WI38 (cell line): ENCODE measurements at regions not wholly inside any gene's neighbourhood (a gene's known extent, or its start where the extent isn't known, plus 50 kb on each side); places are given as distances from the start of the nearest gene placed in this dataset.
"Not testable (repeated sequence)": the region's sequence is repeated elsewhere in the genome, so short reads cannot be mapped to it uniquely, and the experiment has no call there.

Experiments
- H3K4me3 ChIP-seq: 2 replicates; pipeline ENCODE4 v1.5.1; 2011; ENCODE audit warnings: low read depth, mild to moderate bottlenecking, control low read depth, low read length
- CTCF ChIP-seq: IDR thresholded peaks from 2 replicates; pipeline ENCODE4 v1.5.1; 2012; ENCODE audit warnings: low read depth, mild to moderate bottlenecking, control low read depth, low read length

- no peak for TF ChIP-seq CTCF
Observed at GRCh38 chr1:235052067-235053008, 76.3 kb downstream of the TOMM20 start.

DNA sequence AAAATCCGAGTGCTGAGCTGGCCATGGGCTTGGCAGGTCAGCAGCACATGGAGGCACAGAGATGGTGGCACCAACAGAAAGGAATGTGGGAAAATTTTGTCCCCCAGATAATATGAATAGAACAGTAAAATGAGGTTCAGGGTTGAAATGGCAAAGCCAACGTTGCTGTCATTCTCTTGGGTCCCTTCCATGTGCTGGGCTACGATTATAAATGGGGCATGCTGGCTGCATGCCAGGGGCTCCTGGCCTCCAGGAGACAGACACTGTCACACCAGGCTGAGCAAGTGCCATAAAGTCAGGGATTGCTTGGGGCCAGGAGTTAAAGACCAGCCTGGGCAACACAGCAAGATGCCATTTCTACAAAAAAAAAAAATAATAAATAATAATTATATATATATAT, 77.1 kb downstream of the TOMM20 start:
- H3K4me3 ChIP-seq = no peak overlapping the region
- no peak for TF ChIP-seq CTCF

More at GRCh38 chr1:235052067-235053008, 76.3 kb downstream of the TOMM20 start:
- no peak overlapping the region for H3K4me3 ChIP-seq

- H3K4me3 ChIP-seq = no peak overlapping the region
- no peak for TF ChIP-seq CTCF
Observed at GRCh38 chr1:235050911-235051360, 77.7 kb downstream of the TOMM20 start.

DNA sequence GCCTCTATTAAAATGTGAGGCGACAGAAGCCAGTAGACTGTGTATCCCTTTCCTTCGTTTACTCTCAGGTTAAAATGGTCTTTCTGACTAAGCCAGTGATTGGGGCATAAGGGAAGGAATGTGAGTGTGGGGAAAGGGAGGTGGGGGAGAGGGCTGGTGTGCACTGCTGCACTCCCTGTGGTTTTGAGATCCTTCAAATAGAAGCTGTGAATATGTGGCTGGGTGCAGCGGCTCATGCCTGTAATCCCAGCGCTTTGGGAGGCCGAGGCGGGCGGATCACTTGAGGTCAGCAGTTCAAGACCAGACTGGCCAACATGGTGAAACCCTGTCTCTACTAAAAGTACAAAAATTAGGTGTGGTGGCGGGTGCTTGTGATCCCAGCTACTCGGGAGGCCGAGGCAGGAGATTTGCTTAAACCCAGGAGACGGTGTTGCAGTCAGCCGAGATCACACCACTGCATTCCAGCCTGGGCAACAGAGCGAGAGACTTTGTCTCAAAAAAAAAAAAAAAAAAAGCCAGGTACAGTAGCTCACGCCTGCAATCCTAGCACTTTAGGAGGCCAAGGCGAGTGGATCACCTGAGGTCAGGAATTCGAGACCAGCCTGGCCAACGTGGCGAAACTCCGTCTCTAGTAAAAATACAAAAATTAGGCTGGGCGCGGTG, 78.8 kb downstream of the TOMM20 start:
- H3K4me3 ChIP-seq = not testable (repeated sequence)

GRCh38 chr1:235049217-235049616, 79.4 kb downstream of the TOMM20 start:
- H3K4me3 ChIP-seq = no peak overlapping the region
- no peak for TF ChIP-seq CTCF

DNA sequence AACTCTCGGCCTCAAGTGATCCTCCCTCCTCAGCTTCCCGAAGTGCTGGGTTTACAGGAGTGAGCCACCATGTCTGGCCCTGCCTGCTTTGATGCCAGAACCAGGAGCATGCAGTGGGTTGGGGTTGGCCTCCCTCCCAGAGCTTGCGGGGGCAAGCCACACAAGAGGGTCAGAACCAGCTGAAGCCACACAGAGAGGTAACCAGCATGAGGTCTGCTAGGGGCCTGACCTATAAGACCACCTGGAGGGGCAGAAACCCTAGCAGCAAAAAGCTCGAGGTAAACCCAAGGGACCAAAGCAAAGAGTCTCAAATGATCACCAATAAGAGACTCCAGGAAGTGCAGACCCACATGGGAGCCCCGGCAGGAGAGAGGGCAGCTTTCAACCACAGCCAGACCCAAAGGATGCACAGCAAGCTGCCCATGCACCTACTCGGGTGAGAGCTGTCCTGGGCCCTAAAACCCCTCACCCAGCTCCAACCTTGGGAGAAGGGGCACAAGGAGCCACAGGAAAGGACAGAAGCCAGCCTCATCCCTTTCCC, 81.2 kb downstream of the TOMM20 start:
- peak overlapping the region; percentile 24; the same call in 1 of the 2 replicates for H3K4me3 ChIP-seq
- no peak for TF ChIP-seq CTCF

DNA sequence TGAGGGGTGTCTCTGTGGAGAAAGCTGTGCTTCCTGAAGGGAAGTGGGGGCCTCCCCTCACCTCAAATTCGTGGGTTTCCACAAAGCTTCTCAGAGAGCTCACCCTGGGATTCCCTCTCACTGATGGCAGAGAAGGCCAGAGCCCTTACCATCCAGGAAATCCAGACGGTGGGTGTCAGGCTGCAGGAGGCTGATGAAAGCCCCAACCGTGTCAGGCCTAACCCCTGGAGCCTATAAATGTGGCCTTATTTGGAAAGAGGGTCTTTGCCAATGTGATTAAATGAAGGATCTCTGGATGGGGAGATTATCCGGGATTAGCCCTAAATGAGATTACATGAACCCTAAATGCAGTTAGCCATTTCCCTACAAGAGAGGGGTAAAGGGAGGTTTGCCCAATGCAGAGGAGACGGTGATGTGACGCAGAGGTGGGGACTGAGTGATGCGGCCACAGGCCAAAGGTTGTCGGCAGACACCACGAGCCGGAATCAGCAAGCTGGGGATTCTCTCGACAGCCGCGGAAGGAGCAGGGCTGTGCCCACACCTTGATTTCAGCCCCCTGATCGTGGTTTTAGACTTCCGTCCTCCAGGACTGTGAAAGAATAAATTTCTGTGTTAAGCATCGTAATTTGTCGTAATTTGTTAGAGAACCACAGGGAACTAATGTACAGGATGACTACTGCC, 82.6 kb downstream of the TOMM20 start:
- H3K4me3 ChIP-seq = no peak overlapping the region
- no peak for TF ChIP-seq CTCF
